DOHH2 (cell line): ENCODE measurements at regions not wholly inside any gene's neighbourhood (a gene's known extent, or its start where the extent isn't known, plus 50 kb on each side); places are given as distances from the start of the nearest gene placed in this dataset.

Source experiments
- EZH2phosphoT487 ChIP-seq: fragments of 200-600 bp; sonication (generic); IDR thresholded peaks from 2 replicates; pipeline ENCODE4 v1.6.1; 2017; ENCODE audit warnings: borderline replicate concordance, mild to moderate bottlenecking, antibody characterized with exemption, low read length, moderate library complexity, mixed read lengths
- TF ChIP-seq, protein P1 (sequence below): fragments of 200-600 bp; sonication (generic); IDR thresholded peaks from one replicate; pipeline ENCODE4 v1.5.1; 2014; ENCODE audit warnings: antibody characterized with exemption, mild to moderate bottlenecking, low read depth, low read length; ENCODE audit not compliant: poor library complexity, severe bottlenecking

DNA sequence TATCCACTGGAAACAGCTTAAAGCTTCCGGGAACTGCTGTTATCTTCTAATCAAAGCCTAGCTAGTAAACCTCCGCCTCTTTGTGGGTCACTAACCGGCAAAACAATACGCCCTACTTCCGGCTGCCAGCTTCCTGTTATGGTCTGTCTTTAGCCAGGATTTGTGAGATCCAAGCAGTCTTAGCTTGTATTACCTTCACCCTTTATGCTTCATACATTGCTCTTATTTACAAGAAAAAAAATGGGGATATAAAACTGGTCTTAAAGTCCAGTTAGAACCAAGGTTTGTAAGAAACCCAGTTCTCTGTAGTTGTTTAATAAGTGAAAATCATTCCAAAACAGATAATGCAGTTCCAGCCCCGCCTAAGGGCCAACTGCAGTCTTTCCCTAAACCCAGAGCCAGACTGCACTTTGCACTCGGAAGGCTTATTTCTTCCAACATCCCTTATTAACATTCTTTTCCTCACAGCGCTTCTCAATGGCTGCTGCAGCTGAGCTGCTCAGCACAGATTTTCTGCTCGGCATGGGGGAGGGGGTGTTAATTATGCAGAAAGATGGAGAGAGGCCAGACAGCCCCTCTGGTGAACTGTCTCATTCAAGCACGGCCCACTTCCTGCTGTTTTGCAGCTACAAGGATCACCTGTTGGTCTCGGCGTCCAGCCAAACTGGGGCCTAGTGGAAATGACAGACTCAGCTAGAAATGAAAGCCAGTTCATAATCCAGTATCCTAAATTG is 368.4 kb downstream of the KLF12 start:
- TF ChIP-seq, protein P1, sequence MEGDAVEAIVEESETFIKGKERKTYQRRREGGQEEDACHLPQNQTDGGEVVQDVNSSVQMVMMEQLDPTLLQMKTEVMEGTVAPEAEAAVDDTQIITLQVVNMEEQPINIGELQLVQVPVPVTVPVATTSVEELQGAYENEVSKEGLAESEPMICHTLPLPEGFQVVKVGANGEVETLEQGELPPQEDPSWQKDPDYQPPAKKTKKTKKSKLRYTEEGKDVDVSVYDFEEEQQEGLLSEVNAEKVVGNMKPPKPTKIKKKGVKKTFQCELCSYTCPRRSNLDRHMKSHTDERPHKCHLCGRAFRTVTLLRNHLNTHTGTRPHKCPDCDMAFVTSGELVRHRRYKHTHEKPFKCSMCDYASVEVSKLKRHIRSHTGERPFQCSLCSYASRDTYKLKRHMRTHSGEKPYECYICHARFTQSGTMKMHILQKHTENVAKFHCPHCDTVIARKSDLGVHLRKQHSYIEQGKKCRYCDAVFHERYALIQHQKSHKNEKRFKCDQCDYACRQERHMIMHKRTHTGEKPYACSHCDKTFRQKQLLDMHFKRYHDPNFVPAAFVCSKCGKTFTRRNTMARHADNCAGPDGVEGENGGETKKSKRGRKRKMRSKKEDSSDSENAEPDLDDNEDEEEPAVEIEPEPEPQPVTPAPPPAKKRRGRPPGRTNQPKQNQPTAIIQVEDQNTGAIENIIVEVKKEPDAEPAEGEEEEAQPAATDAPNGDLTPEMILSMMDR, result no peak
- no peak for TF ChIP-seq EZH2phosphoT487
